GM21723 (cell line): ENCODE measurements at regions not wholly inside any gene's neighbourhood (a gene's known extent, or its start where the extent isn't known, plus 50 kb on each side); places are given as distances from the start of the nearest gene placed in this dataset.

ENCODE experiments used
- ATAC-seq: cut with Tn5 transposase; IDR thresholded peaks from one replicate; pipeline ENCODE4 v1.9.1; 2021; ENCODE audit warnings: mild to moderate bottlenecking, moderate library complexity; ENCODE audit not compliant: unreplicated experiment

GRCh38 chr7:22008087-22008486, 62.4 kb upstream of the CDCA7L start:
- ATAC-seq, result no peak

GRCh38 chr7:22005151-22005550, 59.5 kb upstream of the CDCA7L start:
- no peak for ATAC-seq

GRCh38 chr7:22002726-22003125, 57.0 kb upstream of the CDCA7L start:
- no peak for ATAC-seq

GRCh38 chr7:22001345-22002004, 55.8 kb upstream of the CDCA7L start:
- peak; percentile 87 for ATAC-seq

GRCh38 chr7:21999896-22000295, 54.2 kb upstream of the CDCA7L start:
- no peak for ATAC-seq

GRCh38 chr7:21996641-21997040, 50.9 kb upstream of the CDCA7L start:
- no peak for ATAC-seq
